Testis (tissue), 2 donors: ENCODE measurements at regions not wholly inside any gene's neighbourhood (a gene's known extent, or its start where the extent isn't known, plus 50 kb on each side); places are given as distances from the start of the nearest gene placed in this dataset.
"Not testable (repeated sequence)": the region's sequence is repeated elsewhere in the genome, so short reads cannot be mapped to it uniquely, and the experiment has no call there.

Source experiments
- POLR2A ChIP-seq: fragments of 450-650 bp; IDR thresholded peaks from one replicate; pipeline ENCODE4 v1.6.1; 2017; ENCODE audit warnings: antibody characterized with exemption, mild to moderate bottlenecking, moderate library complexity
- TF ChIP-seq, protein P1 (sequence below), 3 experiments: fragments of 450-650 bp in 2 of 3; fragments of 200-600 bp in 1 of 3; sonication (generic) in 1 of 3; IDR thresholded peaks; one replicate each; pipeline ENCODE4 v1.5.1; 2016 to 2019; ENCODE audit warnings: antibody characterized with exemption in 3 of 3, mild to moderate bottlenecking in 2 of 3, moderate library complexity in 1 of 3

DNA sequence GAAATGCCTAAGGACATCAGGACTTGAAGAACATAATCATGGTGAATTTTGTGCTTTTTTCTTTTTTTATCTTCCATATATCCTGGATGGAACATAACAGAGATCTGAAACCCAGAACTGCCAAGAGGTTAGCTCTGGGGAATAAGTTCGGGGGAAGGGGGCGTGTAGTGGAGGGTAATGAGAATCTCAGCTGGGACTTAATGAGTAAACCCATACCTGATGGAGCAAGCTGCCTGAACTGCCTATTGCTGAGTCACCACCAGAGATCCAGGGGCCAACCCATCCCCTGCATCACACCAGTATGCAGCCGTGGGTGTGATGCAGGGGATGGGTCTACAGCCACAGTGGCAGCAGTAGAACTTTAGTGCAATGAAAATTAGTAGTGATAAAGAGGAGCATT, 267.1 kb downstream of the ZFY start:
- TF ChIP-seq, protein P1, sequence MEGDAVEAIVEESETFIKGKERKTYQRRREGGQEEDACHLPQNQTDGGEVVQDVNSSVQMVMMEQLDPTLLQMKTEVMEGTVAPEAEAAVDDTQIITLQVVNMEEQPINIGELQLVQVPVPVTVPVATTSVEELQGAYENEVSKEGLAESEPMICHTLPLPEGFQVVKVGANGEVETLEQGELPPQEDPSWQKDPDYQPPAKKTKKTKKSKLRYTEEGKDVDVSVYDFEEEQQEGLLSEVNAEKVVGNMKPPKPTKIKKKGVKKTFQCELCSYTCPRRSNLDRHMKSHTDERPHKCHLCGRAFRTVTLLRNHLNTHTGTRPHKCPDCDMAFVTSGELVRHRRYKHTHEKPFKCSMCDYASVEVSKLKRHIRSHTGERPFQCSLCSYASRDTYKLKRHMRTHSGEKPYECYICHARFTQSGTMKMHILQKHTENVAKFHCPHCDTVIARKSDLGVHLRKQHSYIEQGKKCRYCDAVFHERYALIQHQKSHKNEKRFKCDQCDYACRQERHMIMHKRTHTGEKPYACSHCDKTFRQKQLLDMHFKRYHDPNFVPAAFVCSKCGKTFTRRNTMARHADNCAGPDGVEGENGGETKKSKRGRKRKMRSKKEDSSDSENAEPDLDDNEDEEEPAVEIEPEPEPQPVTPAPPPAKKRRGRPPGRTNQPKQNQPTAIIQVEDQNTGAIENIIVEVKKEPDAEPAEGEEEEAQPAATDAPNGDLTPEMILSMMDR (IDR thresholded peaks at IDR 0.05): not testable (repeated sequence)
- not testable (repeated sequence) for TF ChIP-seq POLR2A
